ENCODE measurements at regions not wholly inside any gene's neighbourhood (a gene's known extent, or its start where the extent isn't known, plus 50 kb on each side); places are given as distances from the start of the nearest gene placed in this dataset.
A peak's percentile ranks its signal among the peaks of the same experiment; 100 is the strongest.

DNA sequence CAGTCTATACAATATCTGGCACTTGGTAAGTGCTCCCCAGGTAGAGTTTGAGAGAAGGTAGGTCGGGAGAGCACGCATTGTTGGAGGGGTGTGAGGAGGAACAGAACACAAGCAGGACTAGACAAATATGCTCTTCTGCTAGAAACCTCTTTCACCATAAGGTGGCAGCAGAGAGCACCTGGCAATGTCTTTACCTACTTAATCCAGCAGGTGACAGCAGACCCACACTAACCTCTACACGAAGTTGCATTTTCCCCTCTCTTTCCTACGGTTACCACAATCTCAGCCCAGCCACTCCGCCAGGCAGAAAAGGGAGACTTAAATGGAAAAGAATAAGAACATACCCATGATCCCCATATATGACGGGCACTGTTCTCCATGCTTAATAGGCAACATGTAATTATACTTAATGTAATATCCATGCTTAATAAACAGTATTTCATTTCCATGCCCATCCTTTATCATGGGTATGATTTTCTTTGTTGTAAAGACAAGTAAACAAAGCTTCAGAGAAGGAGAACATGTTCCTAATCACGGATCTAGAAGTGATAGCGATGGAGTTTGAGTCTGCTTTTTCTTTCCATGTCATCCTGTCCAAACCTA, 55.1 kb upstream of the CCL2 start:
- in situ Hi-C loops (cut with HindIII; ENCODE audit: low sequenced_read_pairs) = loop anchor here (25.0 kb wide), 1 partner anchor 162 kb away; the partner anchor contains the start of genes CCL1 and CCL13
- peak; percentile 80 for DNase-seq (ENCODE audit: low read depth, low spot score)
- no peak overlapping the region for H3K4me3 ChIP-seq (ENCODE audit: low read depth, low read length)
- TF ChIP-seq, protein P1, sequence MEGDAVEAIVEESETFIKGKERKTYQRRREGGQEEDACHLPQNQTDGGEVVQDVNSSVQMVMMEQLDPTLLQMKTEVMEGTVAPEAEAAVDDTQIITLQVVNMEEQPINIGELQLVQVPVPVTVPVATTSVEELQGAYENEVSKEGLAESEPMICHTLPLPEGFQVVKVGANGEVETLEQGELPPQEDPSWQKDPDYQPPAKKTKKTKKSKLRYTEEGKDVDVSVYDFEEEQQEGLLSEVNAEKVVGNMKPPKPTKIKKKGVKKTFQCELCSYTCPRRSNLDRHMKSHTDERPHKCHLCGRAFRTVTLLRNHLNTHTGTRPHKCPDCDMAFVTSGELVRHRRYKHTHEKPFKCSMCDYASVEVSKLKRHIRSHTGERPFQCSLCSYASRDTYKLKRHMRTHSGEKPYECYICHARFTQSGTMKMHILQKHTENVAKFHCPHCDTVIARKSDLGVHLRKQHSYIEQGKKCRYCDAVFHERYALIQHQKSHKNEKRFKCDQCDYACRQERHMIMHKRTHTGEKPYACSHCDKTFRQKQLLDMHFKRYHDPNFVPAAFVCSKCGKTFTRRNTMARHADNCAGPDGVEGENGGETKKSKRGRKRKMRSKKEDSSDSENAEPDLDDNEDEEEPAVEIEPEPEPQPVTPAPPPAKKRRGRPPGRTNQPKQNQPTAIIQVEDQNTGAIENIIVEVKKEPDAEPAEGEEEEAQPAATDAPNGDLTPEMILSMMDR (IDR thresholded peaks at IDR 0.05; ENCODE audit: low read depth, low read length) = peak; percentile 100

DNA sequence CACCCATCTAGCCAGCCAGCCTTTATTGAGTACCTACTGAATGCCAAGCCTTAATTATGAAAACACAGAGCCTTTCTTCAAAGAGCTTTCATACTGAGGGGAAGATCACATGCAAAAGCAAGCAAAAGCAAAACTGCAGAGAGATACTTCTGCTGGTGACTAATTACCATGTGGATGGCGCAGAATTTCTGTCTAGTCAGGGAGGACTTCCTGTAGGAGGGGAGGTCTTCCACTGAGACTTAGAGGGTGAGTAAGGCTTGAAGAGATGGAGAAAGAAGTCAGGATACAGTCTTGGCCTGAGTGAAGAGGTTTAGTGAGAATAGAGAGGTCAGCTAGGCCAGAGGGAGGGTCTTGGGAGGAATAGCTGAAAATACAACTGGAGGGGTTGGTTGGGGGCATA, 53.9 kb upstream of the CCL2 start:
- no peak overlapping the region for H3K4me3 ChIP-seq (ENCODE audit: low read depth, low read length)
- in situ Hi-C loops (cut with HindIII; ENCODE audit: low sequenced_read_pairs) = no loop called here
- DNase-seq (ENCODE audit: low read depth, low spot score) = no peak
- TF ChIP-seq, protein P1 (IDR thresholded peaks at IDR 0.05; ENCODE audit: low read depth, low read length) = no peak

DNA sequence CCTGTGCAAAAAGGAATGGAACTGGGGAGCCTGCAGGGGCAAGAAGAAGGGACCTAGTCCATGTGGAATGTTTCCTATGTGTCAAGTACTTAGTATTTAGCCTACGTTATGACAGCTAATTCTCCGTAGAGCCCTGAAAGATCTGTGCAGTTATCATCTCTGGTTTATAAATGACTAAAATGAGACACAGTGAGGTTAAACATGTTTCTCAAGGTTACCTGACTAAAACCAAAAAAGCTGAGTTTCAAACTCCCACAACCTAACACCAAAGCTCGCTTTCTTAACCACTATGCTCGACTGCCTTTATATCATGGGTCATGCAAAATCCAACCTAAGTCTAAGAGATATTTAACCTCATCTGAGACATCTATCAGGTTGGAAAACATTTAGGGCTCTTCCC, 53.3 kb upstream of the CCL2 start:
- no peak for DNase-seq (ENCODE audit: low read depth, low spot score)
- H3K4me3 ChIP-seq (ENCODE audit: low read depth, low read length) = no peak overlapping the region
- in situ Hi-C loops (cut with HindIII; ENCODE audit: low sequenced_read_pairs) = no loop called here
- TF ChIP-seq, protein P1 (IDR thresholded peaks at IDR 0.05; ENCODE audit: low read depth, low read length) = no peak

DNA sequence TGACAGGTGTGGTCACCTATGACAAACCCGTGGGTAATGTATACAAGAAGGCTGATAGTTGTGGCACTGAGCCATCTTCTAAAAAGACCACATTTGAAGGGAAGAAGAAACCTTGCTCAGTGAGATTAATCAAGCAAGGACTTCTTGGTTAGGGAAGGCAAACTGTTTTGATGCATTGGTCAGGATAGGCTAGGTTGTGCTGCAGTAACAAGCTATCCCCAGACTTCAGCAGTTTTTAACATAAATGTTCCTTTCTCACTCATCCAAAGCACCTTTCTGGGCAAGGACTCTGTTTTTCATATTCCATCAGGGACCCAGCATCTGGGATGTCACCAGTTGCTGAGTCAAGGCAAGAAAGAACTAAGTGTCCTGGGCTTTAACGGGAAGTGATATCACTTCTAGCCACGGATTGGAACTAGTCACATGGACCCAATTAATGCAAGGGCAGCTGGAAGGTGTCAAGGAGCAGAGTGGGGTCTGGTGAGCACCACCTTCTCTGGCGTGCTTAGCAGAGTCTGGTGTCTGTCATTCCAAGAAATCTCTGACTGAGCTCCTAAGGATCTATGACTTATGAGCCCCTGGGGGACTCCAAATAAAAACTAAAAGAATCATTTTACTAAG, 52.0 kb upstream of the CCL2 start:
- TF ChIP-seq, protein P1 (IDR thresholded peaks at IDR 0.05; ENCODE audit: low read depth, low read length) = no peak
- no peak for DNase-seq (ENCODE audit: low read depth, low spot score)
- in situ Hi-C loops (cut with HindIII; ENCODE audit: low sequenced_read_pairs) = no loop called here
- H3K4me3 ChIP-seq (ENCODE audit: low read depth, low read length) = no peak overlapping the region

DNA sequence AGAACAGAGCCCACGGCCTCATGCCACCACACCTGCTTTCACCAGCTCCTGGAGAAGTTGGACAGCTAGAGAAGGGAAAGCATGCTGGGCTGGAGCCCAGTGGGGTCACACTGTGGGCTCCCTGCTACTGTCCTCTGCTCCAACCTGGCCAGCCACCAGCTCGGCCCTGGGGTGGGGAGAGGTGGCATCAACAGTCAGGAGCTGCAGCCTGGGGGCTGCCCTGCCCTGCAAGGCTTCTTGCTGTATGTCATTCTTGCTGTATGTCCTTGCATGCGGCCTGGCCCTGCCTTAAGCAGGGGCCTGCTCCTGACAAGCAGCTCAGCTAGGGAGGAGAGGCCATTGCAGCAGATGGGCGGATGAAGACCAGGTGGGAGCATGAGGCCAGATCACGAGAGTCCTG, 50.7 kb upstream of the CCL2 start:
- TF ChIP-seq, protein P1 (IDR thresholded peaks at IDR 0.05; ENCODE audit: low read depth, low read length) = no peak
- no peak overlapping the region for H3K4me3 ChIP-seq (ENCODE audit: low read depth, low read length)
- in situ Hi-C loops (cut with HindIII; ENCODE audit: low sequenced_read_pairs) = no loop called here
- DNase-seq (ENCODE audit: low read depth, low spot score) = no peak
